HG03432 (cell line): ENCODE measurements at regions not wholly inside any gene's neighbourhood (a gene's known extent, or its start where the extent isn't known, plus 50 kb on each side); places are given as distances from the start of the nearest gene placed in this dataset.

Experiments
- ATAC-seq: cut with Tn5 transposase; IDR thresholded peaks from one replicate; pipeline ENCODE4 v1.9.1; 2021; ENCODE audit warnings: mild to moderate bottlenecking, moderate library complexity; ENCODE audit not compliant: unreplicated experiment

DNA sequence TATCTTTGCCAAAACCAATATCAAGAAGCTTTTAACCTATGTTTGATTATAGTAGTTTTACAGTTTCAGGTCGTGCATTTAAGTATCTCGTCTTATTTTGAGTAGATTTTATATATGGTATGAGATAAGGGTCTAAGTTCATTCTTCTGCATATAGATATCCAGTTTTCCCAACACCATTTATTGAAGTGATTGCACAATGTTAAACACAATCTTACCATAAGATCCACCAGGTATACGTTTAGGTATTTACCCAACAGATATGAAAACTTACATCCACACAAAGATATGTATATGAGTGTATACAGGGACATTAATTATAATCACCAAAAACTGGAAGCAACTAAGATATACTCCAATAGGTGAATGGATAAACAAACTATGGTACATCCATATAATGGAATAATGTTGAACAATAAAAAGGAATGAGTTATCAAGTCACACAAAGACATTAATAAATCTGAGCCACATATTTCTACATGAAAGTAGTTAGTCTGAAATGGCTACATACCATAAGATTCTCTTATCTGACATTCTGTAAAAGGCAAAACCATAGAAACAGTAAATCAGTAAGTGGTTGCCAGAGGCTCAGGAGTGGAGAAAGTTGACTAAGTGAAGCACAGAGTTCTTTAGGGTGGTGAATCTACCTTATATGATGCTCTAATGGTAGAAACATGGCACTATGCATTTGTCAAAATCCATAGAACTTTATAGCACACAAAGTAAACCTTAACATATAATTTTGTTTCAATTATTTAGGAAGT is 222.6 kb downstream of the NUAK1 start:
- no peak for ATAC-seq

DNA sequence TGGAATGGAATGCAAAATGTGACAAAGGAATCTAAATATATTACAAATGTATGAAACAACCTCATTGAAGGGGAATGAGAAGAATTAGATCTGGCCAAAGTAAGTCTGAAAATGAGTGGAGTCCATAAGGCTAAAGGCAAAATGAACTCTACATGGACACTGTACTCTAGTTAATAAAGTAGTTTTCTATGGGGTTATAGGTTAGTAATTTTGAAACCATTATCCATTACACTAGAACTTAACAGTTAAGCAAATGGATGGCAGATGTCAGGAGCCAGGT is 222.1 kb downstream of the NUAK1 start:
- ATAC-seq, result no peak

DNA sequence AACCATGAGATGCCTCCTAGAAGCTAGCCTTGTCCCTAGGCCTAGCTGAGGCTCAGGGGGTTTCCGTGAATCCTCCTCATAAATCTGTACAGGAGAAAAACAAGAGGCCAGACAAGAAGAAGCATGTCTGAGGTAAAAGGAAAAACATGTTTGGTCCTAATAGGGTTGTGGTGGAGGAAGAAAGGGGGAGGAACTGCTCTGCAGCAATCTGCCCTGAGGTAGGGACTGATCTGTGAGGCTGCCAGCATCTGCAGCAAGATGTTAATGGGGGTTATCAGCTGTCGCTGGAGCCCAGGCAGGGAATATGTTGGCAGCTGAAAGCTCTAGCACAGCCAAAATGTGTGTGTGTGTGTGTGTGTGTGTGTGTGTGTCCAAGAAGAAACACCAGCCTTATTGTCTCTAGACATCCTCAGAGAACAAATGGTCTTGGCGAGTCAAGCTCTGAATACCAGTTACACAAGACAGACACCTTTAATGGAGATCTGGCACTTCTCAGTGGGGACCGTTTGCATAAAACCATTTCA is 218.5 kb downstream of the NUAK1 start:
- no peak for ATAC-seq

DNA sequence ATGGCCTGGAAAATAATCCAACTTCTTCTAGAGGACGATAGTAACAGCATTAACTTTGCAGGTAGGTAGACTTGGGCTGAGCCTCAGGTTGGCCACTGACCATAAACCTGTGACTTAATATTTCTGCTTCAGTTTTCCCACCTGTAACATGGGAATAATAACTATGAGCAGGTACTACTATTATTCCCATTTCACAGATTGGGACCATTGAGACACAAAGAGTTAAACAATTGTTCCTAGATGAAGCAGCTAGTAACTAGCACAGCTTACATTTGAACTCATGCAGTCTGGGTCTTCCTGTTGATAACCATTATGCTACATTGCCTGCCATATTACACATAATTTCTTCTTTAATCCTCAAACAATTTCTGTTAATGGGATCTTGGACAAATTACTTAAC is 217.7 kb downstream of the NUAK1 start:
- ATAC-seq, result no peak

DNA sequence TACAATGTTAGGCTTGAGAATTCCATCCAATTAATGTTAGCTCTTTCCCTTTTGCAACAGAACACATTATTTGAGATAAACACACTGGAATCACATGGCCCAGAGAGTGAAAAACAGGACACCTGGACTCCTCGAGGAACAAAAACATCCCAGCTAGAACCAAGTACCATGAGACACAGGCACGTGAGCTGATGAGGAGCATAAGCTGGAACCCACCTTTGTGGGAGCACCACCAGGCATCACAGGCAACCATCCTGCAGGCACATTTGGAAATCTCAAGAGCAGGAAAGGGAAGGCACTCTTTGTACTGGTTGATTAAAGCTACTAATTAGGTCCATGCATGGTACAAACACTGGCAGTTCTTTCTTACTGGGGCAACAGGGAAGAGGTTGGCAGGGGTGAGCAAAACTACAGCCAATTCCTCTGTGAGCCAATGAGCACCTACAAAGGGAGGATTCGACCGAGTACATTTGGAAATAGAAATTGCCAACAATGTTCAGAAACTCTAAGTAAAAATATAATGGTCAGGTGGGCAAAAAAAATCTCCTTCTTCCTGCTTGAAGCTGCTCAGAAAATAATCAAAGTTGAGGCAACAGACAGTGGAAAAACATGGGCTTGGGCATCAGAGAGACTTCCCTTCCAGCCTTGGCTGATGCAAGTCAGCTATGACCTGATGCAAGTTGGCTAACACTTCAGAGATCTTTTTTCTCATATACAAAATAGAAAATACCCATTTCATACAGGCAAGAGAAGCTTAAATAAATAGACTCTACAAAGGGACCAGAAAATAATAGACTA is 216.7 kb downstream of the NUAK1 start:
- ATAC-seq, result no peak

DNA sequence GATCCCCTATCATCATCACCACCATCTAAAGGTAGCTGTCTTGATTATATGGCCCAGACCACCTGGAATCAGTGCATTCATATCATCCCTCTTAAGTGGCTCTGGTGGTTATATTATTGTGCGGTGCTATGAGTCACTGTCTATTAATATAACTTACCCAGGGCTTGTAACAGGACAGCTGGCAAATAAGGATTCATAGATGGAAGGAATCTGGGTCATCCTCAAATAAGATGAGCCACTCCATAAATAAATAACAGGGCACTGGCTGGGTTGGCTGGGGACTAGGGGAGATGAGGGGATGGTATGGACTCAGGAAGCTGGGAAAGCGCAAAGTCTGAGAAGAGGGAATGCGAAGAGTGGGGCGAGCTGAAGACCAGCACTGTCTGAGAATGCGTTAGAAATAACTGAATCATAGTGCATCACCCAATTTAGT is 216.1 kb downstream of the NUAK1 start:
- no peak for ATAC-seq

DNA sequence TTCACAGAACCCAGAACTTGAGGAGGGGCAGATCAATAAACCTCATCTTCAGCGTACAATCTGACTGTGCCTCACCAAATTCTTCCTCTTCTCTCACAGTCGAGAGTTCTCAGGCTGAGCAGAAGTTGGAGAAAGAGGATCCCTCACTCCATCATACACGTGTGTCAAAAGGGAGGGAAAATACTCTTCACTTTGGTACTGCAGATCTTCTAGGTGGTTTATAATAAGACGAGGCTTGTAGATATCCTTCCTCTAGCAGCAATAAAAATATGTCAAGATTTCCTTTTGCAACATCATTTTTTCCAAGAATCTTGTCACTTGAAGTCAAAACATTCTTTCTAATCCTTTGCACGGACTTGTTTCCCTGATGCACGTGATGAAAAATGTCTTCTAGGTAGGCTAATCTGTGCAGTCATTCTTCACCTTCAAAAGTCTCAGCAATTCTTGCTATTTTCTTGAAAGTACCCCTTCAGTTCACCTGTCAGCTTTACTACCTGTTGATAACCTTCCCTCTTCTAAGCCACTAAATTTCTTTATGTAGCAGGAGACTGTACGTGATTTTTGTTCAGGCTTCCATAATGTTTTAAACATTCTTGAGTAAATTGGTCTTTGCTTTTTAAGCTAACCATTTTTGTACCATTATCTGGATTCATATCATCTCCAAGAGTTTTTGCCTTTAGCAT is 214.1 kb downstream of the NUAK1 start:
- ATAC-seq, result no peak

DNA sequence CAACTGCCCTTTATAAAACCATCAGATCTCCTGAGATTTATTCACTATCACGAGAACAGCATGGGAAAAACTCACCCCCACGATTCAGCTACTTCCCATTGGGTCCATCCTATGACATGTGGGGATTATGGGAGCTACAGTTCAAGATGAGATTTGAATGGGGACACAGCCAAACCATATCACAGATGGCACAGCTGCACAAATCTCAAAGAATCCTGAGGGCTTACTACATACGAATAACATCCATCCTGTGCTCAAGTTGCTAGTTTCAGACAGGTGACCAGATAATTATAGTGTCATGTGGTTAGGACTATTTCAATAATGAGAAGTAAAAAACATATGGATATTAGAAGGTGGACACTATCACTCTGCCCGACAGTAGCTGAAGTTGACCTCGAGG is 211.2 kb downstream of the NUAK1 start:
- no peak for ATAC-seq

DNA sequence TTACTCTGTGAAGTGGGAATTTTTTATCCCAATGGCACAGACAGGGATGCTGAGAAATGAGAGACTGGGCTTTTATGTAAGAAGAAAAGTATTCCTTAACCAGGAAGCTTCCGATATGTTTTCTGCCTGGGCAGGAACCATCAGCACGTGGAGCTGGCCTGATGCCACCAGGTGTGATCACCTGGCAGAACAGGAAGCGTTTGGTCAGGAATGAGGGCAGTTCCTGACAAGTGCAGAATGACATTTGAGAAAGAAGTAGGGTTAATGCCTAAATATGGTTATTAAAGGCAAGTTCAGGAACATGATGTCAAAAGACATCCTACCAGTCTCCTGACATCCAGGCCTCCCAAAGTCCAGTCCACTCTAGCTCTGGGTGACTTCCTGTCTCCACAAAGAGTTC is 210.3 kb downstream of the NUAK1 start:
- no peak for ATAC-seq

DNA sequence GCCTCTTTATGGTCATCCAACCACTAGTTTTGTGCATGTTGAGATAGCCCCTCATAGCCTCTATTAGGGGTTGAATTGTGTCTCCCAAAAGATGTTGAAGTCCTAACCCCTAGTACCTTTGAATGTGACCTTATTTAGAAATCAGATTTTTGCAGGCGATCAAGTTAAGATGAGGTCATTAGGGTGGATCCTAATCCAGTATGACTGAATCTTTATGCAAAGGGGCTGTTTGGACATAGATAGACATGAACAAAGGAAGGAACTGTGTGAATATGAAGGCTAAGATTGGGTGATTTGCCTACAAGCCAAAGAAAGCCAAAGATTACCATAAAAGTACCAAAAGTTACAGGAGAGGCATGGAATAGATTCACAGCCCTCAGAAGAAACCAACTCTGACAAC is 209.6 kb downstream of the NUAK1 start:
- no peak for ATAC-seq

DNA sequence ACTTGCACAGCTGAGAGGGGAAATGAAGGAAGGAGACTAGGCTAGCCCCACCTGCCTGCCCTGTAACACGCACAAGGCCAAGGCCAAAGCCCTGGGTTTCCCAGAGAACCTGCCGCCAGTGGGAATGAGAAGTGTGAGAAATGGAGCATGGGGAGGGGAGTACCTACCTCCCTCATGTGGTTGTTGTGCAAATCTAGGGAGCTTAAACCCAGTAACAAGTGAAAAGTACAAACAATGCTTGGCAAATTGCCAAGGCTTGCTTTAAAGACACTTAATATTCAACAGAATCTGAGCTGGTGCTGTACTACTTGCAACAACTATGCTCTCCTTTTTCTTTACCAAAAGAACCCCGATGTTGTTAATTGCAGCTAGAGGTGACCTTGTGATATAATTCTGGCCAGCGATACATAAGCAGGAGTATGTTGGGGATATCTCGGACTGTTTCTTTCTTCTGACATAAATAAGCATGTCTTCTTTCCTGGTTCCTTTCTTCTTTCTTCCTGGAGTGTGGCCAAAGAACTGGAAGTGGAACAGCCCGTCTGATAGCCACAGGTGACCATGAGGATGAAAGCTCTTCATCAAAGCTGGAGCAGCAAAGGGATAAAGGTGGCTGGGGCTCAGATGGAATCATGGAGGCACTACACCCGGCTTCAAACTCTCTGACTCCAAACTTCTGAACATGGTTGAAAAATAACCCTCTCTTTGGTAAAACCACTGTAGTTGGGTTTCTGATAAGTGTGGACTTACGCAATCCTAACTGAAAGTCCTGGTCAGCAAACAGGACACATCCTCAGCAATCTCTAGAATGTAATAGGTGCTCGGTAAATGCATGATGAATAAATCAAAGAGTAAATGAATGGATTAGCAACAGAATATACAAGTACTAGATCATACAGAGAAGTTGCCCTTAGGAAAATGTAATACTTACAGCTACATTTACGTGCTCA is 207.9 kb downstream of the NUAK1 start:
- no peak for ATAC-seq

DNA sequence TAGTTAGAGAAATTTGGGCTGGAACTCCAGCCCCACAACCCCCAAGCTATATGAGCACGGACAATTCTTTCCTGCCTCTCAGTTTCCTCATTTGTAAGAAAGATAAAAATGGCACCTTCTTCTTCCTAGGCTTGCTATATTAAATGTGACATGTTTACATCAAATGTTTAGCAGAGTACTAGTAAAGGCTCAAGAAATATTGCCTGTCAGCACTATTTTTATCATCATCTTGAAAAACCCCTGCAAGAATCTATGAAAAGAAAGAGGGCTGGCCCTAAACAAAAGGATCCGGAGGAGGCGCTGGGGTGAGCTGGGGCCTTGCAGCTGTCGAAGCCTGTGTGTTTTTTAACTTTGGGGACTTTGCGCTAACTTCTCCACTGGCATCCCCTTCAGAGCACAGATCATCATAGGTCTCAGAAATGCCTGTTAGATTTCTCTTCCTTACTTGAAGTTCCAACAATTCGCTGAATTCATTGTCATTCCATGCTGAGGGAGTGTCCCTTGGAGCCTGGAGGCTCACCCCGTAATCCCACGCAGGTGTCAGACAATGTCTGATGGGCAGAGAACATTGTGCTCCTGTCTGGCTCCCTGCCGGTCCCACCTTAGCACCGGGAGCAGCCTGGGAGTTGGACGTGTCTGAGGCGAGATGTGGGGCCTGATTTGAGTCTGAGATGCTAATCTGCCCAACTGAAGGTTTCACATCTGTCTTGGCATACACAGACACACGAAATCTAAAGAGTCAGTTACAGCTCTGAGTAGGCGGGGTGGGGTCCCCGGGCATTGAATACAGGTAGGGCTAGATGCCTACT is 206.8 kb downstream of the NUAK1 start:
- ATAC-seq, result no peak

DNA sequence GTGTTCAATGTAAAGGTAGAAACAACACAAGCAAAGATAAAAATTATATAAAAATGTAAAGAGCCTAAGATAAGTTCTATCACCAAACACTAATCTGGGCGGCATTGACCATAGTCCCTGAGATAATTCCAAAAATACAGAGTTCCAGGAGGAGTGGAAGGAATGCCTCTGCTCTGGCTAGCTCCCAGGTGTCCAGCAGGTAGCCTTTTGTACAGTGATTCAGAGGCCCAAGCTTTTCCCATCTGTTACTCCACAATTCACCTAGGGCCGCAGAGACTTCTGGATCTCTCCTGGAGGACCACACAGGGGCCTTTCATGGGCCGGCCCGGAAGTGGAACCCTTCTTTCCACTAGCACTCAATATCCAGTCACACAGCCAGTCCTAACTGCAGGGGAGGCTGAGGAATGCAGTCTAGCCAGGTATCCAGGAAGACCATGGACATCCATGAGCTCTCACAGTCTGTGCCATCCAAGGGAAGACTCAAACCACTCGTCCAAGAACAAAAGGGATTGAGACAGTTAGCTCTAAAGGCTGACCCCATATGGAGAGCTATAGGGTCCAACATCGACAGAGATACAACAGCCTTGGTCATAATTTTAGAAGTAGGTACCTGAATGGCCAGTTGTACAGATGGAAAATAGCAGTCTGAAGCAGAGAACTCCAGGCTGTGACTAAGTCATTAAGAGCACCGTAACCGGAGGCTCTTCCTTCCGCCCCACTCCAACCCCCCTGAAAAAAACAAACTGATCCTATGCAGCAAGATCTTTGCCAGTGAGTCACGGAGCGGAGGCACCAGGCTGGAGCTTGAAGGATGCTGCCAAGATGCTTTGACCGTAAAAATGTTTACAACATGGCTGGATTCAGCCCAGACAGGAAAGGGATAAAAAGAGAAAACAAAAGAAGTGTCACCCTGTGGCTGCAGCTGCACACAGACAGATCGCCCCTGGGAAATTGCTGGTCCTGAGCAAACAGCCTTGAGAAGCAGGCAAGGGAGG is 204.8 kb downstream of the NUAK1 start:
- no peak for ATAC-seq

DNA sequence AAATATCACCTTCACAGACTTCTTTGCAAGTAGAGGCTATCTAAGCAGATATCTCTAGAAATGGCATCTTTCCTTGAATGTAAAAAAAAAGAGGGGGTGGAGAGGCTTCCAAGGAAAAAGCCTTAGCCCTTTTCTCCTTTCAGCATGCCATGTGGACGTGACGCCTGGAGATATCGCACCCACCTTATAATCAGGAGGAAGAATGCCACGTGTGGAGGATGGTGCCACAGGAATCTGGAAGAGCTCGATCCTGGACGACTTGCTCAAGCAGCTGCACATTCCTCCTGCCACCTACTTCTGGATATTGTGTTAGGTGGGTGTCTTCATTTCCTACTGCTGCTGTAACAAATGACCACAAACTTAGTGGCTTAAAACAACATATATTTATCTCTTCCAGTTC is 203.6 kb downstream of the NUAK1 start:
- no peak for ATAC-seq

DNA sequence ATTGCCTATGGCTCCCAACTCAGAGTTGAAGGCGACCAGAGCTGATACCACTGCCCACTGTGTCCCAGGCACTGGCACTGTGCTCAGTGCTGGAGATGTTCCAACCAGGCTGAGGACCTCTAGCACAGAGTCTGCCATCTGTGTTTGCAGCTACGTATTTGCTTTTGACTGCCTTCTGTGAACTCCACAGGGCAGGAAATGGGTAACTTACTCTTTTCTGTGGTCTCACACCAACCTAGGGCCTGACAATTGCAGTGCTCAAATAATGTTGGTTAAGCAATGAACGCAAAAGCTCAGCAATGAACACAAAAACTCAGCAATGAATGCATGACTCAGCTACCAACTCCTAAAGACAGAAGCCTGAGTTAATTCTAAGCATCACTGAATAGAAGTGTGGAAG is 202.8 kb downstream of the NUAK1 start:
- no peak for ATAC-seq

DNA sequence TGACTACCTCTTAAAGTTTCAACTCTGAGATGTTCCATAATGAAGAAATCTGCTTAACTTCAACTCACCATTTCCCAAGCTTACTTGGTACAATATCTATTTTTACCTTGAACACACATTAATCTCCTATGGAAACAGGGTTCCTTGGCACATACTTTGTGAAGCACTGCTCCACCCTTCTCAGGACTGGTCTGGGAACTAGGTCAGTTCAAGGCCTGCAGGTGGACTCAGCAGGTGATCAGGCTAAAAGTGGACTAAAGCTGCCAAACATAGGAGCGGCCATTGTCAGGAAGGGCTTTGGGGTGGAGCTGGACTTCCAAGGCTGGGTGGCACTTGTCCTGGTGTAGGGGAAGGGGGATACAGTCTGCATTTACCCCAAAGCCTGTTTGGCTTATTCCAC is 202.3 kb downstream of the NUAK1 start:
- no peak for ATAC-seq

DNA sequence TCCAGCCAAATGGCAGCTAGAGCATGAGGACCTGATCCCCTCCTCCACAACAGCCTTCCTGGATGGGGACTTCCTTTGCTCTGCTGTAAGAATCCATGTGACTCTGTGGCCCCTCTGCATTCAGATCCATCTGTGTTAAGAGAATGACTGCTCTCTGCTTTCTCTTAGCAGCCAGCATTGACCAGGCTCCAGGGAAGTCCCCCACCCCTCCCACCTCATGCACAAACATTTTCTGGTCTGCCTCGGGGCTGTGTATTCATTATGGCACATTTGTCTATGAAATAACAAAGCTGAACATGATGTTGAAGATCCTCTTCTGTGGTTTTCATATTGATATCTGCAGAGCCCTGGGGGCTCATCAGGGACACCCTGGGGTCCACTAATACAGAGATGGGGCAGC is 201.7 kb downstream of the NUAK1 start:
- ATAC-seq, result no peak

DNA sequence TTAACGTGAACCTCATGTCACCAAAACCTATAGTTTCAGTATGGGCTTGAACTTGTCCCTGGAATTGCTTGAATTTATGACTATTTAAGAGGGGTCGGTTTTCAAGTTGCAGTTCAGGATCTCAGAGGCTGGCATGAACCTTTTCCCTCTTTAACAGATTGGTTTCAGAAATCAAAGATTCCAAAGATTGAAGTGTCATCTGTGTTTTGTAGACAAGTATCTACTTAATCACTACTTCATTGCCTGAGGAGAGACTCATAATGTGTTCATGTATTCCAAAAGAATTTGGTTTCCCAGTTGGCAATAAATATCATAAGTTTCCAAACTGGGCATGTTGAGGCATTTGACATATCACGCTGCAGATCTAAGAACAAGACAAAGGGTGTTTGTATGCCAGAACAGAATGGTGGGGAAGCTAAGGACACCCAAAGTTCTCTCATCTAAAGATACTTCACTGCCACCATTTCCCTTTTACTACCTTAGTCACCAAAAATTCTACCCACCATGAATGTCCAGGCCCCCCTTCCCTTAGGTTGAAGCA is 199.5 kb downstream of the NUAK1 start:
- ATAC-seq, result no peak
